Mucosa of descending colon (tissue), 3 donors: ENCODE measurements at regions not wholly inside any gene's neighbourhood (a gene's known extent, or its start where the extent isn't known, plus 50 kb on each side); places are given as distances from the start of the nearest gene placed in this dataset.

ENCODE experiments used
- ATAC-seq: fragments of 200-7000 bp; cut with Tn5 transposase; one replicate; pipeline ENCODE4 v1.9.1; 2020; ENCODE audit warnings: mild to moderate bottlenecking, moderate library complexity
- DNase-seq, 3 donors: peaks; one replicate each; pipeline ENCODE4 v3.0.0-alpha.2; 2020
- H3K36me3 ChIP-seq: fragments of 200-600 bp; one replicate; pipeline ENCODE4 v1.8.0; 2021; ENCODE audit warnings: low read depth, mild to moderate bottlenecking
- H3K4me1 ChIP-seq: fragments of 200-600 bp; one replicate; pipeline ENCODE4 v1.8.0; 2021; ENCODE audit warnings: low read depth, mild to moderate bottlenecking
- H3K4me3 ChIP-seq: fragments of 200-600 bp; one replicate; pipeline ENCODE4 v1.8.0; 2021; ENCODE audit warnings: mild to moderate bottlenecking
- H3K9me3 ChIP-seq: fragments of 200-600 bp; one replicate; pipeline ENCODE4 v1.8.0; 2021; ENCODE audit warnings: mild to moderate bottlenecking
- CTCF ChIP-seq: fragments of 200-600 bp; IDR thresholded peaks from one replicate; pipeline ENCODE4 v1.8.0; 2022; ENCODE audit warnings: antibody characterized with exemption, mild to moderate bottlenecking
- intact Hi-C, 2 donors: fragments of 100-400 bp; cut with DNase I in 1 of 2; cut with micrococcal nuclease in 1 of 2; formaldehyde crosslinking; loops; one replicate each; pipeline versions ENCODE4 v1.11.0 to v1.11.1; 2022; cut with DNase I, micrococcal nuclease
- donor health status: DM: no; HTN: no; CAD: no; lungs with moderate emphysema.
- donor health status: DM: no; HTN: no; CAD: no.
- donor health status: DM: no; HTN: yes; CAD: no.

GRCh38 chr2:186980117-186980442 lies 131.1 kb upstream of the ZSWIM2 start:
- DNase-seq: no peak
- TF ChIP-seq CTCF: no peak
- no peaks in the 10 kb centered on the region for H3K9me3 ChIP-seq
- no peak for ATAC-seq
- no peak overlapping the region for H3K4me3 ChIP-seq
- no peaks in the 10 kb centered on the region for H3K36me3 ChIP-seq
- no peaks in the 10 kb centered on the region for H3K4me1 ChIP-seq
- intact Hi-C loops: no loop called here

GRCh38 chr2:186979439-186980116 lies 130.6 kb upstream of the ZSWIM2 start:
- H3K36me3 ChIP-seq: no peaks in the 10 kb centered on the region
- DNase-seq (no peak), ATAC-seq (no peak)
- intact Hi-C loops: no loop called here
- H3K9me3 ChIP-seq: no peaks in the 10 kb centered on the region
- TF ChIP-seq CTCF: no peak
- no peak overlapping the region for H3K4me3 ChIP-seq
- H3K4me1 ChIP-seq: no peaks in the 10 kb centered on the region

- Histone ChIP-seq H3K4me1 (no peaks in the 10 kb centered on the region), H3K4me3 (no peak overlapping the region), H3K9me3 (no peaks in the 10 kb centered on the region), H3K36me3 (no peaks in the 10 kb centered on the region)
- intact Hi-C loops: no loop called here
- DNase-seq (no peak), ATAC-seq (no peak)
- no peak for TF ChIP-seq CTCF
These were observed 128.6 kb upstream of the ZSWIM2 start for GRCh38 chr2:186977433-186978045.

- Histone ChIP-seq H3K4me3 (no peak overlapping the region), H3K9me3 (no peaks in the 10 kb centered on the region), H3K4me1 (no peaks in the 10 kb centered on the region), H3K36me3 (no peaks in the 10 kb centered on the region)
- DNase-seq: no peak
- no peak for ATAC-seq
- no peak for TF ChIP-seq CTCF
- intact Hi-C loops: no loop called here
These were observed 127.4 kb upstream of the ZSWIM2 start for GRCh38 chr2:186976329-186976728.

- Histone ChIP-seq H3K36me3 (no peaks in the 10 kb centered on the region), H3K4me3 (no peak overlapping the region), H3K9me3 (no peaks in the 10 kb centered on the region), H3K4me1 (no peaks in the 10 kb centered on the region)
- intact Hi-C loops: no loop called here
- no peak for ATAC-seq
- no peak for DNase-seq
- no peak for TF ChIP-seq CTCF
These were observed 123.5 kb upstream of the ZSWIM2 start for GRCh38 chr2:186972281-186972970.
